Small intestine (tissue), 7 donors: ENCODE measurements at regions not wholly inside any gene's neighbourhood (a gene's known extent, or its start where the extent isn't known, plus 50 kb on each side); places are given as distances from the start of the nearest gene placed in this dataset.

Experiments
- DNase-seq, 2 donors: peaks; one replicate each; pipeline versions ENCODE4 v3.0.0 to v3.0.0-alpha.2; 2013
- FAIRE-seq: peaks from 2 replicates; lab custom pipeline; 2012; peaks lifted over from hg19 to GRCh38; lab: Jason Lieb, UNC
- H3K27ac ChIP-seq, 3 donors: one replicate each; pipeline ENCODE4 v1.5.1; 2013; ENCODE audit warnings: low read length in 2 of 3, mild to moderate bottlenecking in 2 of 3, control low read depth in 1 of 3, inconsistent platforms in 1 of 3, low read depth in 1 of 3, moderate library complexity in 1 of 3
- H3K27me3 ChIP-seq, 3 donors: one replicate each; pipeline ENCODE4 v1.6.1; 2013; ENCODE audit warnings: low read length in 3 of 3, inconsistent platforms in 1 of 3; ENCODE audit not compliant: control insufficient read depth in 3 of 3, insufficient read depth in 3 of 3
- H3K36me3 ChIP-seq, 3 donors: one replicate each; pipeline ENCODE4 v1.6.1; 2013; ENCODE audit warnings: low read length in 3 of 3, inconsistent platforms in 1 of 3, low read depth in 1 of 3, mild to moderate bottlenecking in 1 of 3, moderate library complexity in 1 of 3; ENCODE audit not compliant: control insufficient read depth in 3 of 3, insufficient read depth in 2 of 3
- H3K4me1 ChIP-seq, 3 donors: one replicate each; pipeline ENCODE4 v1.6.1; 2013; ENCODE audit warnings: low read length in 2 of 3, inconsistent platforms in 1 of 3, low read depth in 1 of 3, mild to moderate bottlenecking in 1 of 3, moderate library complexity in 1 of 3; ENCODE audit not compliant: control insufficient read depth in 3 of 3, insufficient read depth in 2 of 3
- H3K4me3 ChIP-seq, 3 donors: one replicate each; pipeline ENCODE4 v1.5.1; 2013; ENCODE audit warnings: low read length in 3 of 3, control low read depth in 1 of 3, inconsistent platforms in 1 of 3, low read depth in 1 of 3, mild to moderate bottlenecking in 1 of 3, moderate library complexity in 1 of 3
- H3K9me3 ChIP-seq, 2 donors: one replicate each; pipeline ENCODE4 v1.6.1; 2013; ENCODE audit warnings: low read depth in 1 of 2, low read length in 1 of 2; ENCODE audit not compliant: control insufficient read depth in 2 of 2, insufficient read depth in 1 of 2
- WGBS, 3 donors: extraction: QIAGEN DNeasy Blood & Tissue Kit; methylation state at CpG; one replicate each; pipeline ENCODE4 v1.1.7; 2013; 5-methylcytosine and 5-hydroxymethylcytosine counted together
- donor health status: healthy with polysubstance abuse.
- donor health status: control.
- donor health status: control.
- donor health status: Bipolar disorder and iron deficiency.
- donor health status: healthy.

GRCh38 chr14:95765051-95765450 is 51.1 kb upstream of the TCL1A start:
- Histone ChIP-seq H3K36me3 (no peaks in the 10 kb centered on the region), H3K9me3 (no peaks in the 10 kb centered on the region), H3K27ac (no peak overlapping the region), H3K27me3 (peaks cover 0 to 3% (median 2%) of the 10 kb centered on the region in 3 donors), H3K4me3 (no peak overlapping the region), H3K4me1 (no peaks in the 10 kb centered on the region)
- DNase-seq, result no peak
- 51 to 55% (median 55%) methylated on average over 9 of the region's 9 CpGs for WGBS, 3 donors
- FAIRE-seq, result no peak

DNA sequence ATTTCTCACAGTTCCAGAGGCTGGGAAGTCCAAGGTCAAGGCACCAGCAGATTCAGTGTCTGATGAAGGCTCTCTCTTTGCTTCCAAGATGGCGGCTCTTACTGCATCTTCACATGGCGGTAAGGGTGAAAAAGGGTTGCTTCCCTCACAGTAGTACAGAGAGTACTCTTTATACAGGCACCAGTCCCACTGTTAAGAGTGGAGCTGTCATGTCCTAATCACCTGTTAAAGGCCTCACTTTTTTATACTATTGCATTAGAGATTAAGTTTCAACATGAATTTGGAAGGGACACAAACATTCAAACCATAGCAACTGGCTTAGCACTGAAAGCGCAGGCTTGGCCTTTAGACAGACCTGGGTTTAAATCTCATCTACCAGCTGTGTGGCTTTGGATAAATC is 50.0 kb upstream of the TCL1A start:
- Histone ChIP-seq H3K36me3 (no peaks in the 10 kb centered on the region), H3K27me3 (peaks cover 0 to 4% (median 2%) of the 10 kb centered on the region in 3 donors), H3K9me3 (no peaks in the 10 kb centered on the region), H3K27ac (no peak overlapping the region), H3K4me3 (no peak overlapping the region), H3K4me1 (no peaks in the 10 kb centered on the region)
- FAIRE-seq (no peak), DNase-seq (no peak)
- WGBS, 3 donors, result 95 to 96% (median 96%) methylated on average over 3 of the region's 3 CpGs
